Keratinocyte (primary cell): ENCODE measurements at regions not wholly inside any gene's neighbourhood (a gene's known extent, or its start where the extent isn't known, plus 50 kb on each side); places are given as distances from the start of the nearest gene placed in this dataset.
"Not testable (repeated sequence)": the region's sequence is repeated elsewhere in the genome, so short reads cannot be mapped to it uniquely, and the experiment has no call there.

ENCODE experiments used
- DNase-seq: peaks from one replicate; pipeline ENCODE4 v3.0.0-alpha.2; 2011; ENCODE audit warnings: low read depth, missing footprints, low spot score
- FAIRE-seq: peaks from 2 replicates; lab custom pipeline; 2011; peaks lifted over from hg19 to GRCh38; lab: Jason Lieb, UNC
- H2AFZ ChIP-seq: 2 replicates; pipeline ENCODE4 v1.6.0; 2012; ENCODE audit warnings: low read length, control low read depth, inconsistent platforms; ENCODE audit not compliant: control insufficient read depth
- H3K27ac ChIP-seq: 2 replicates; pipeline ENCODE4 v1.5.1; 2011; ENCODE audit warnings: low read length; ENCODE audit not compliant: control insufficient read depth, insufficient read depth
- H3K27me3 ChIP-seq: 3 replicates; pipeline ENCODE4 v1.6.0; 2011; ENCODE audit warnings: low read length; ENCODE audit not compliant: control insufficient read depth, insufficient read depth; ENCODE audit errors: extremely low read depth
- H3K36me3 ChIP-seq, 2 experiments: 2 replicates in 1 of 2; 3 replicates in 1 of 2; pipeline ENCODE4 v1.5.1; 2011; ENCODE audit warnings: low read length in 2 of 2, mild to moderate bottlenecking in 1 of 2; ENCODE audit not compliant: control insufficient read depth in 2 of 2, insufficient read depth in 2 of 2; ENCODE audit errors: extremely low read depth in 1 of 2
- H3K4me1 ChIP-seq: 3 replicates; pipeline ENCODE4 v1.5.1; 2011; ENCODE audit warnings: low read length; ENCODE audit not compliant: control insufficient read depth, insufficient read depth; ENCODE audit errors: extremely low read depth
- H3K4me2 ChIP-seq: 3 replicates; pipeline ENCODE4 v1.6.0; 2011; ENCODE audit warnings: low read depth, low read length; ENCODE audit not compliant: control insufficient read depth, insufficient read depth; ENCODE audit errors: extremely low read depth
- H3K4me3 ChIP-seq, 3 experiments: fragments of 200-600 bp in 1 of 3; sonication (generic) in 1 of 3; 2 replicates in 2 of 3; 3 replicates in 1 of 3; pipeline ENCODE4 v1.5.1; 2011 to 2016; ENCODE audit warnings: low read length in 3 of 3, mild to moderate bottlenecking in 3 of 3, control low read depth in 2 of 3, inconsistent platforms in 1 of 3, low read depth in 1 of 3, mixed read lengths in 1 of 3, mixed run types in 1 of 3, moderate library complexity in 1 of 3; ENCODE audit not compliant: control insufficient read depth in 2 of 3, insufficient read depth in 2 of 3; ENCODE audit errors: extremely low read depth in 1 of 3
- H3K79me2 ChIP-seq: 2 replicates; pipeline ENCODE4 v1.6.0; 2012; ENCODE audit warnings: low read length; ENCODE audit not compliant: control insufficient read depth, insufficient read depth
- H3K9ac ChIP-seq: 3 replicates; pipeline ENCODE4 v1.6.0; 2011; ENCODE audit warnings: low read length; ENCODE audit not compliant: control insufficient read depth, insufficient read depth; ENCODE audit errors: extremely low read depth
- H3K9me1 ChIP-seq: 3 replicates; pipeline ENCODE4 v1.6.0; 2011; ENCODE audit warnings: low read length; ENCODE audit not compliant: control insufficient read depth, insufficient read depth; ENCODE audit errors: extremely low read depth
- H3K9me3 ChIP-seq: 2 replicates; pipeline ENCODE4 v1.5.1; 2012; ENCODE audit warnings: low read depth, low read length; ENCODE audit not compliant: control insufficient read depth
- H4K20me1 ChIP-seq: 3 replicates; pipeline ENCODE4 v1.6.0; 2011; ENCODE audit warnings: low read length; ENCODE audit not compliant: control insufficient read depth, insufficient read depth; ENCODE audit errors: extremely low read depth
- EZH2 ChIP-seq: IDR thresholded peaks from one replicate; pipeline ENCODE4 v1.6.1; 2012; ENCODE audit warnings: inconsistent platforms, mild to moderate bottlenecking, low read length, moderate library complexity
- dilution Hi-C: fragments of 300-500 bp; cut with MboI; formaldehyde crosslinking; loops from one replicate; pipeline ENCODE4 v1.7.0; 2020; ENCODE audit warnings: low sequenced_read_pairs; ENCODE audit not compliant: extremely low pct_ligation_motif_present

- H3K9me1 ChIP-seq, H3K9ac ChIP-seq, H3K27me3 ChIP-seq, H2AFZ ChIP-seq, H3K9me3 ChIP-seq, FAIRE-seq, H3K36me3 ChIP-seq, H3K4me2 ChIP-seq, H3K27ac ChIP-seq, H3K79me2 ChIP-seq, H3K4me1 ChIP-seq, H3K4me3 ChIP-seq, dilution Hi-C loops, DNase-seq, H4K20me1 ChIP-seq: not testable (repeated sequence)
Measured at GRCh38 chr16:31581065-31581464, 53.4 kb downstream of the AHSP start.

- dilution Hi-C loops, H3K36me3 ChIP-seq, H3K4me1 ChIP-seq, H3K9me3 ChIP-seq, H3K27me3 ChIP-seq, DNase-seq, H3K27ac ChIP-seq, H3K4me2 ChIP-seq, H2AFZ ChIP-seq, H3K4me3 ChIP-seq, H3K79me2 ChIP-seq, FAIRE-seq, H4K20me1 ChIP-seq, H3K9me1 ChIP-seq, H3K9ac ChIP-seq: not testable (repeated sequence)
Measured at GRCh38 chr16:31601737-31602384, 74.2 kb downstream of the AHSP start.

GRCh38 chr16:31618130-31618529 is 90.4 kb downstream of the AHSP start:
- no peak overlapping the region for H2AFZ ChIP-seq
- no peaks in the 10 kb centered on the region for H3K27me3 ChIP-seq
- no peak overlapping the region for H3K4me2 ChIP-seq
- no peaks in the 10 kb centered on the region for H3K9me1 ChIP-seq
- H3K36me3 ChIP-seq = no peaks in the 10 kb centered on the region
- H4K20me1 ChIP-seq = no peaks in the 10 kb centered on the region
- H3K27ac ChIP-seq = no peak overlapping the region
- H3K9me3 ChIP-seq = no peaks in the 10 kb centered on the region
- H3K4me1 ChIP-seq = no peaks in the 10 kb centered on the region
- DNase-seq (no peak), FAIRE-seq (no peak)
- no peak overlapping the region for H3K9ac ChIP-seq
- H3K79me2 ChIP-seq = no peaks in the 10 kb centered on the region
- no peak overlapping the region for H3K4me3 ChIP-seq
- dilution Hi-C loops = no loop called here
- TF ChIP-seq EZH2 = no peak
